GM23248 (cell line): ENCODE measurements at regions not wholly inside any gene's neighbourhood (a gene's known extent, or its start where the extent isn't known, plus 50 kb on each side); places are given as distances from the start of the nearest gene placed in this dataset.

Experiments
- EZH2 ChIP-seq: fragments of 200-600 bp; sonication (generic); IDR thresholded peaks from 2 replicates; pipeline ENCODE4 v1.6.1; 2018; ENCODE audit warnings: antibody characterized with exemption, mild to moderate bottlenecking; ENCODE audit not compliant: insufficient read depth, poor library complexity, severe bottlenecking
- EZH2phosphoT487 ChIP-seq: fragments of 200-600 bp; sonication (generic); IDR thresholded peaks from 2 replicates; pipeline ENCODE4 v1.6.1; 2018; ENCODE audit warnings: antibody characterized with exemption, moderate library complexity, mild to moderate bottlenecking, low read depth; ENCODE audit not compliant: insufficient read depth

DNA sequence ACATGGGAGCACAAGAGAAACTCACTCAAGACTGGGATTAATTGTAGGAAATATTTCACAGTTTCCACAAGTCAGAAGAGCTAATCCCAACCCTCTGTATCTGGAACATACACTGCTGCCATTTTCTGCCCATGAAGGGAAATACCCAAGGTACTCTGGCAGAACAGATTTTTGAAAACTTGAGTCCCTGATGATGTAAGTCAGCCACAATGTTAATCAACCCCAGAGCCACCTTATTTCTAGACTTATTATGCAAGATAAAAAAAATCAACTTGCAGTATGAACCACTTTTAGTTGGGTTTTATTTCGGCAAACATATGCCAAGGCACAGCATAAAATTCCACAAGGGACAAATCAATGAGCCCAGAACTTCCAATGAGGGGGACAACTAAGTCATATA, 141.5 kb downstream of the LY86 start:
- TF ChIP-seq EZH2phosphoT487: no peak
- TF ChIP-seq EZH2: no peak
